Left hindlimb (tissue), 1 donor: ENCODE measurements at regions not wholly inside any gene's neighbourhood (a gene's known extent, or its start where the extent isn't known, plus 50 kb on each side); places are given as distances from the start of the nearest gene placed in this dataset.
"Not testable (repeated sequence)": the region's sequence is repeated elsewhere in the genome, so short reads cannot be mapped to it uniquely, and the experiment has no call there.

Experiments
- DNase-seq: peaks from one replicate; pipeline ENCODE4 v3.0.0-alpha.2; 2018

GRCh38 chr5:158473016-158473635 is 614.2 kb upstream of the CLINT1 start:
- peak; percentile 57 for DNase-seq

GRCh38 chr5:158471535-158471924 is 612.6 kb upstream of the CLINT1 start:
- DNase-seq, result no peak

- DNase-seq, result no peak
Measured at GRCh38 chr5:158470764-158471534, 612.0 kb upstream of the CLINT1 start.

GRCh38 chr5:158468444-158468843 is 609.5 kb upstream of the CLINT1 start:
- DNase-seq, result no peak

- DNase-seq, result no peak
Measured at GRCh38 chr5:158466191-158466590, 607.2 kb upstream of the CLINT1 start.

- no peak for DNase-seq
Measured at GRCh38 chr5:158465086-158465972, 606.4 kb upstream of the CLINT1 start.

GRCh38 chr5:158464383-158464782 is 605.4 kb upstream of the CLINT1 start:
- DNase-seq, result peak; percentile 46

GRCh38 chr5:158463938-158464337 is 605.0 kb upstream of the CLINT1 start:
- peak; percentile 43 for DNase-seq

GRCh38 chr5:158463188-158463587 is 604.2 kb upstream of the CLINT1 start:
- no peak for DNase-seq

- DNase-seq, result no peak
Measured at GRCh38 chr5:158462349-158463114, 603.6 kb upstream of the CLINT1 start.

GRCh38 chr5:158461240-158461854 is 602.4 kb upstream of the CLINT1 start:
- peak; percentile 59 for DNase-seq

GRCh38 chr5:158458086-158458485 is 599.1 kb upstream of the CLINT1 start:
- no peak for DNase-seq

GRCh38 chr5:158456756-158457155 is 597.8 kb upstream of the CLINT1 start:
- DNase-seq, result no peak

- DNase-seq, result no peak
Measured at GRCh38 chr5:158456241-158456640, 597.3 kb upstream of the CLINT1 start.

- peak; percentile 81 for DNase-seq
Measured at GRCh38 chr5:158451993-158452672, 593.2 kb upstream of the CLINT1 start.

GRCh38 chr5:158451203-158451992 is 592.5 kb upstream of the CLINT1 start:
- peak; percentile 68 for DNase-seq

GRCh38 chr5:158450751-158451171 is 591.8 kb upstream of the CLINT1 start:
- no peak for DNase-seq

GRCh38 chr5:158446761-158447160 is 587.8 kb upstream of the CLINT1 start:
- not testable (repeated sequence) for DNase-seq

- DNase-seq, result not testable (repeated sequence)
Measured at GRCh38 chr5:158439204-158439603, 580.3 kb upstream of the CLINT1 start.

- no peak for DNase-seq
Measured at GRCh38 chr5:158436271-158437065, 577.5 kb upstream of the CLINT1 start.
